ENCODE measurements at regions not wholly inside any gene's neighbourhood (a gene's known extent, or its start where the extent isn't known, plus 50 kb on each side); places are given as distances from the start of the nearest gene placed in this dataset.

- DNase-seq (ENCODE audit: low read depth, low spot score), result no peak
Measured at GRCh38 chr7:18081617-18082016, 54.0 kb upstream of the PRPS1L1 start.

- DNase-seq (ENCODE audit: low read depth, low spot score), result no peak
Measured at GRCh38 chr7:18082169-18082568, 54.5 kb upstream of the PRPS1L1 start.

- DNase-seq (ENCODE audit: low read depth, low spot score), result no peak
Measured at GRCh38 chr7:18086165-18087025, 58.7 kb upstream of the PRPS1L1 start.

- no peak for DNase-seq (ENCODE audit: low read depth, low spot score)
Measured at GRCh38 chr7:18087026-18087686, 59.5 kb upstream of the PRPS1L1 start.

GRCh38 chr7:18087687-18088078 lies 60.0 kb upstream of the PRPS1L1 start:
- no peak for DNase-seq (ENCODE audit: low read depth, low spot score)

- DNase-seq (ENCODE audit: low read depth, low spot score), result no peak
Measured at GRCh38 chr7:18096087-18096486, 68.4 kb upstream of the PRPS1L1 start.

GRCh38 chr7:18102576-18102975 lies 74.9 kb upstream of the PRPS1L1 start:
- DNase-seq (ENCODE audit: low read depth, low spot score), result no peak

- DNase-seq (ENCODE audit: low read depth, low spot score), result no peak
Measured at GRCh38 chr7:18103436-18104218, 76.0 kb upstream of the PRPS1L1 start.

- DNase-seq (ENCODE audit: low read depth, low spot score), result no peak
Measured at GRCh38 chr7:18109762-18110161, 82.1 kb upstream of the PRPS1L1 start.

- no peak for DNase-seq (ENCODE audit: low read depth, low spot score)
Measured at GRCh38 chr7:18116661-18117060, 89.0 kb upstream of the PRPS1L1 start.

GRCh38 chr7:18117482-18117881 lies 89.8 kb upstream of the PRPS1L1 start:
- no peak for DNase-seq (ENCODE audit: low read depth, low spot score)

- DNase-seq (ENCODE audit: low read depth, low spot score), result no peak
Measured at GRCh38 chr7:18119985-18120384, 92.3 kb upstream of the PRPS1L1 start.

- DNase-seq (ENCODE audit: low read depth, low spot score), result no peak
Measured at GRCh38 chr7:18123508-18124239, 96.0 kb upstream of the PRPS1L1 start.

- DNase-seq (ENCODE audit: low read depth, low spot score), result no peak
Measured at GRCh38 chr7:18125476-18125875, 97.8 kb upstream of the PRPS1L1 start.

- DNase-seq (ENCODE audit: low read depth, low spot score), result no peak
Measured at GRCh38 chr7:18126281-18126680, 98.6 kb upstream of the PRPS1L1 start.

GRCh38 chr7:18128846-18129245 lies 101.2 kb upstream of the PRPS1L1 start:
- DNase-seq (ENCODE audit: low read depth, low spot score), result no peak

- DNase-seq (ENCODE audit: low read depth, low spot score), result no peak
Measured at GRCh38 chr7:18132811-18133210, 105.2 kb upstream of the PRPS1L1 start.

GRCh38 chr7:18133921-18134320 lies 106.3 kb upstream of the PRPS1L1 start:
- DNase-seq (ENCODE audit: low read depth, low spot score), result no peak

GRCh38 chr7:18140943-18141342 lies 113.3 kb upstream of the PRPS1L1 start:
- DNase-seq (ENCODE audit: low read depth, low spot score), result no peak

- no peak for DNase-seq (ENCODE audit: low read depth, low spot score)
Measured at GRCh38 chr7:18144166-18144565, 116.5 kb upstream of the PRPS1L1 start.

GRCh38 chr7:18145160-18145559 lies 117.5 kb upstream of the PRPS1L1 start:
- DNase-seq (ENCODE audit: low read depth, low spot score), result no peak
